HL-60 (cell line): ENCODE measurements at regions not wholly inside any gene's neighbourhood (a gene's known extent, or its start where the extent isn't known, plus 50 kb on each side); places are given as distances from the start of the nearest gene placed in this dataset.

Experiments
- DNase-seq, 2 experiments: peaks; one replicate each; pipeline ENCODE4 v3.0.0-alpha.2; 2010 to 2020; ENCODE audit warnings: low read depth in 1 of 2, low spot score in 1 of 2
- H3K27ac ChIP-seq: fragments of 250-450 bp; sonication (Bioruptor Pico); replicated peaks from 2 replicates; pipeline ENCODE4 v1.5.1; 2020; ENCODE audit warnings: mild to moderate bottlenecking, moderate library complexity
- H3K27me3 ChIP-seq: fragments of 250-450 bp; sonication (Bioruptor Pico); 2 replicates; pipeline ENCODE4 v1.5.1; 2021; ENCODE audit warnings: mild to moderate bottlenecking, moderate library complexity; ENCODE audit not compliant: insufficient read depth, poor library complexity, severe bottlenecking
- H3K4me3 ChIP-seq: replicated peaks from 2 replicates; pipeline ENCODE4 v1.5.1; 2011; ENCODE audit warnings: mild to moderate bottlenecking, control low read depth, low read length; ENCODE audit not compliant: insufficient read depth
- GABPA ChIP-seq: IDR thresholded peaks from 2 replicates; pipeline ENCODE4 v1.6.1; 2012; ENCODE audit warnings: low read depth
- POLR2AphosphoS5 ChIP-seq: IDR thresholded peaks from 2 replicates; pipeline ENCODE4 v1.6.1; 2012; ENCODE audit warnings: low read depth
- SPI1 ChIP-seq: IDR thresholded peaks from 2 replicates; pipeline ENCODE4 v1.6.1; 2012; ENCODE audit warnings: low read depth, mild to moderate bottlenecking, borderline replicate concordance
- TF ChIP-seq, protein P1 (sequence below): IDR thresholded peaks from 2 replicates; pipeline ENCODE4 v1.6.1; 2012; ENCODE audit warnings: low read depth; ENCODE audit not compliant: insufficient replicate concordance
- TF ChIP-seq, protein P2 (sequence below): IDR thresholded peaks from one replicate; pipeline ENCODE4 v1.5.1; 2011; ENCODE audit warnings: low read length, control low read depth, inconsistent platforms; ENCODE audit not compliant: insufficient read depth

DNA sequence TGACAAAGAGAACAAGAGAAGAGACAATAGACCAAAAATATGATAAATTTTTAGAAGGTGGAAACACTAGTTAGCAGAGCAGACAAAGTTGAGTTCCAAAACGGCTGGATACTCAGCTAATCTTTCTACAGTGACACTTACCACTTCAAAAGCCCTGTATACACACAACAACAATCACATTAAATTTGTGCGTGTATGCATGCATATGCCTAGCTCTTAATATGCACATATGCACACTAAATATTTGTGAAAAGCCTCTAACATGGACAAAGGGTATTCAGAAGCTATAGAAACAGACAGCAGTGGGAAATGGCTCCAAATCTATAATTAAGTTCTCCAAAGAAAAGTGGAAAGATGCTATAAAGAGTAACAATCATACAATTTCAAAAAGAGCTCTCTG lies 476.4 kb downstream of the HTR7 start:
- no peak overlapping the region for H3K27ac ChIP-seq
- DNase-seq = no peak
- TF ChIP-seq POLR2AphosphoS5 (no peak), GABPA (no peak), SPI1 (no peak)
- TF ChIP-seq, protein P1, sequence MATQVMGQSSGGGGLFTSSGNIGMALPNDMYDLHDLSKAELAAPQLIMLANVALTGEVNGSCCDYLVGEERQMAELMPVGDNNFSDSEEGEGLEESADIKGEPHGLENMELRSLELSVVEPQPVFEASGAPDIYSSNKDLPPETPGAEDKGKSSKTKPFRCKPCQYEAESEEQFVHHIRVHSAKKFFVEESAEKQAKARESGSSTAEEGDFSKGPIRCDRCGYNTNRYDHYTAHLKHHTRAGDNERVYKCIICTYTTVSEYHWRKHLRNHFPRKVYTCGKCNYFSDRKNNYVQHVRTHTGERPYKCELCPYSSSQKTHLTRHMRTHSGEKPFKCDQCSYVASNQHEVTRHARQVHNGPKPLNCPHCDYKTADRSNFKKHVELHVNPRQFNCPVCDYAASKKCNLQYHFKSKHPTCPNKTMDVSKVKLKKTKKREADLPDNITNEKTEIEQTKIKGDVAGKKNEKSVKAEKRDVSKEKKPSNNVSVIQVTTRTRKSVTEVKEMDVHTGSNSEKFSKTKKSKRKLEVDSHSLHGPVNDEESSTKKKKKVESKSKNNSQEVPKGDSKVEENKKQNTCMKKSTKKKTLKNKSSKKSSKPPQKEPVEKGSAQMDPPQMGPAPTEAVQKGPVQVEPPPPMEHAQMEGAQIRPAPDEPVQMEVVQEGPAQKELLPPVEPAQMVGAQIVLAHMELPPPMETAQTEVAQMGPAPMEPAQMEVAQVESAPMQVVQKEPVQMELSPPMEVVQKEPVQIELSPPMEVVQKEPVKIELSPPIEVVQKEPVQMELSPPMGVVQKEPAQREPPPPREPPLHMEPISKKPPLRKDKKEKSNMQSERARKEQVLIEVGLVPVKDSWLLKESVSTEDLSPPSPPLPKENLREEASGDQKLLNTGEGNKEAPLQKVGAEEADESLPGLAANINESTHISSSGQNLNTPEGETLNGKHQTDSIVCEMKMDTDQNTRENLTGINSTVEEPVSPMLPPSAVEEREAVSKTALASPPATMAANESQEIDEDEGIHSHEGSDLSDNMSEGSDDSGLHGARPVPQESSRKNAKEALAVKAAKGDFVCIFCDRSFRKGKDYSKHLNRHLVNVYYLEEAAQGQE = no peak
- TF ChIP-seq, protein P2, sequence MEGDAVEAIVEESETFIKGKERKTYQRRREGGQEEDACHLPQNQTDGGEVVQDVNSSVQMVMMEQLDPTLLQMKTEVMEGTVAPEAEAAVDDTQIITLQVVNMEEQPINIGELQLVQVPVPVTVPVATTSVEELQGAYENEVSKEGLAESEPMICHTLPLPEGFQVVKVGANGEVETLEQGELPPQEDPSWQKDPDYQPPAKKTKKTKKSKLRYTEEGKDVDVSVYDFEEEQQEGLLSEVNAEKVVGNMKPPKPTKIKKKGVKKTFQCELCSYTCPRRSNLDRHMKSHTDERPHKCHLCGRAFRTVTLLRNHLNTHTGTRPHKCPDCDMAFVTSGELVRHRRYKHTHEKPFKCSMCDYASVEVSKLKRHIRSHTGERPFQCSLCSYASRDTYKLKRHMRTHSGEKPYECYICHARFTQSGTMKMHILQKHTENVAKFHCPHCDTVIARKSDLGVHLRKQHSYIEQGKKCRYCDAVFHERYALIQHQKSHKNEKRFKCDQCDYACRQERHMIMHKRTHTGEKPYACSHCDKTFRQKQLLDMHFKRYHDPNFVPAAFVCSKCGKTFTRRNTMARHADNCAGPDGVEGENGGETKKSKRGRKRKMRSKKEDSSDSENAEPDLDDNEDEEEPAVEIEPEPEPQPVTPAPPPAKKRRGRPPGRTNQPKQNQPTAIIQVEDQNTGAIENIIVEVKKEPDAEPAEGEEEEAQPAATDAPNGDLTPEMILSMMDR = no peak
- no peaks in the 10 kb centered on the region for H3K27me3 ChIP-seq
- H3K4me3 ChIP-seq = no peak overlapping the region

DNA sequence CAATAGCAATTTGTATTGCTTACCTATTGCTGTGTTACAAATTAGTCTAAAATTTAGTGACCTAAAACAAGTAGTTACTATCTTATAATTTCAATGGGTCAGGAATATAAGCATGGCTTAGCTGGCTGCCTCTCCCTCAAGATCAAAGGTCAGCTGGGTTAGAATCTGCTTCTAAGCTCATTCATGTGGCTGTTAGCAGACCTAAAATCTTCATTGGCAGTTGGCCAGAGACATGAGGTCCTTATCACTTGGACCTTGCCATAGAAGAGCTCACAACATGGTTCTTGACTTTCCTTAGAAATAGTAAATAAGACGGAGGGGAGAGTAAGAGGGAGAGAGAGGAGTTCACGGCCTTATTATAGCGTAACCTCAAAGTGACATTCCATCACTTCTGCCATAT lies 468.0 kb downstream of the HTR7 start:
- no peak overlapping the region for H3K27ac ChIP-seq

DNA sequence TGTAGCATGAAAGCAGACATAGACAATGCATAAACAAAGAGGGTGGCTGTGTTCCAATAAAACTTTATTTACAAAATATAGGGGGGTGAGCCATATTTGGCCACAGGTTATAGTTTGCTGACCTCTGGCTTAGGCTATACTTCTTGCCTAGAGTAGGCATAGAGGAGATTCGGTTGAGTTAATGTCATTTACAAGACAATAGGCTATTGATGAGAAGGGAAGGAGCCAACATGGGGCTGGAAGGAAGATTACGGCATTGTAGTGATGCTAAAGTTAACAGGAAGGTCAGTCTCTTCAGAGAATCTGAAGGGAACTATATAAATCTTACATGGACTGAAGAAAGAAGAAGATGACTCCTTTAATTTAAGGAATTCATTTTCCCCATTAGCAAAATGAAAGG lies 463.5 kb downstream of the HTR7 start:
- no peak for DNase-seq
- no peaks in the 10 kb centered on the region for H3K27me3 ChIP-seq
- TF ChIP-seq POLR2AphosphoS5 = no peak
- TF ChIP-seq GABPA = no peak
- no peak for TF ChIP-seq SPI1
- TF ChIP-seq, protein P2 = no peak
- TF ChIP-seq, protein P1 = no peak
- no peak overlapping the region for H3K27ac ChIP-seq
- H3K4me3 ChIP-seq = no peak overlapping the region

More for the DNA sequence above, 468.0 kb downstream of the HTR7 start:
- no peak overlapping the region for H3K4me3 ChIP-seq
- TF ChIP-seq, protein P2 = no peak
- TF ChIP-seq GABPA (no peak), POLR2AphosphoS5 (no peak), SPI1 (no peak)
- TF ChIP-seq, protein P1 = no peak
- no peak for DNase-seq
- H3K27me3 ChIP-seq = no peaks in the 10 kb centered on the region
